ENCODE measurements at regions not wholly inside any gene's neighbourhood (a gene's known extent, or its start where the extent isn't known, plus 50 kb on each side); places are given as distances from the start of the nearest gene placed in this dataset.
"Not testable (repeated sequence)": the region's sequence is repeated elsewhere in the genome, so short reads cannot be mapped to it uniquely, and the experiment has no call there.

DNA sequence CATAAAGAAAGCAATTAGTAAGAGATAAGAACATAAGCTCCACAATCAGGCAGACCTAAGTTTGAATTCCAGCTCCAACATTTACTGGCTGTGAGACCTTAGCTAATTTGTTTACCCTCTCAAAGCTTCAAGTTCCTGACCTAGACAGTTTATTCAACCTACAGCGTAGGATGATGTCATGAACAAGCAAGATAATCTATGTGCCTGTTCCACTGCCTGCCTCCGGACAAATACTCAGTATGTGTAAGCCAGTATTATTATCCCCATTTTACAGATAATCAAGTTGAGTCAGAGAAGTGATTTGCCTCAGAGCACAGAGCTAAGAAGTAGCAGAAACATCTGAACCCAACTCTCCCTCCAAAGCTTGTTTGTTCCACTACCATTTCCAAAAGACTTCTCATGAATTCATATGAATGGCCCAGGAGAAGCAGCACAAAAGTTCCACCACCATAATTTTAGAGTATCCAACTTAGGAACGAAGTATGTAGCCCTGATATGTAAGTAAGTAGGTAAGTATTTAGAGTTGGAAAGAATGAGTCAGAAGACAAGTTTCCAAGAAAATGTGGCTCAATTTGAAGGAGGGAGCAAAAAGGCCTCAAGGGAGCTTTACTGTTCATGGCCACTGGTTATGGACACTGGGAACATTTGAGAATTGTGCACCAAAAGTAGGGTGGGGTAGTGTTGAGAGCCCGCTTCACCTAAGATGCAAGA is 398.2 kb downstream of the NFIB start:
- no peak for DNase-seq (ENCODE audit: low spot score)
- H3K27ac ChIP-seq, result peak overlapping the region; percentile 53 to 82
- no peak overlapping the region for H3K4me3 ChIP-seq
- TF ChIP-seq, protein P1, sequence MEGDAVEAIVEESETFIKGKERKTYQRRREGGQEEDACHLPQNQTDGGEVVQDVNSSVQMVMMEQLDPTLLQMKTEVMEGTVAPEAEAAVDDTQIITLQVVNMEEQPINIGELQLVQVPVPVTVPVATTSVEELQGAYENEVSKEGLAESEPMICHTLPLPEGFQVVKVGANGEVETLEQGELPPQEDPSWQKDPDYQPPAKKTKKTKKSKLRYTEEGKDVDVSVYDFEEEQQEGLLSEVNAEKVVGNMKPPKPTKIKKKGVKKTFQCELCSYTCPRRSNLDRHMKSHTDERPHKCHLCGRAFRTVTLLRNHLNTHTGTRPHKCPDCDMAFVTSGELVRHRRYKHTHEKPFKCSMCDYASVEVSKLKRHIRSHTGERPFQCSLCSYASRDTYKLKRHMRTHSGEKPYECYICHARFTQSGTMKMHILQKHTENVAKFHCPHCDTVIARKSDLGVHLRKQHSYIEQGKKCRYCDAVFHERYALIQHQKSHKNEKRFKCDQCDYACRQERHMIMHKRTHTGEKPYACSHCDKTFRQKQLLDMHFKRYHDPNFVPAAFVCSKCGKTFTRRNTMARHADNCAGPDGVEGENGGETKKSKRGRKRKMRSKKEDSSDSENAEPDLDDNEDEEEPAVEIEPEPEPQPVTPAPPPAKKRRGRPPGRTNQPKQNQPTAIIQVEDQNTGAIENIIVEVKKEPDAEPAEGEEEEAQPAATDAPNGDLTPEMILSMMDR (IDR thresholded peaks at IDR 0.05), result no peak

DNA sequence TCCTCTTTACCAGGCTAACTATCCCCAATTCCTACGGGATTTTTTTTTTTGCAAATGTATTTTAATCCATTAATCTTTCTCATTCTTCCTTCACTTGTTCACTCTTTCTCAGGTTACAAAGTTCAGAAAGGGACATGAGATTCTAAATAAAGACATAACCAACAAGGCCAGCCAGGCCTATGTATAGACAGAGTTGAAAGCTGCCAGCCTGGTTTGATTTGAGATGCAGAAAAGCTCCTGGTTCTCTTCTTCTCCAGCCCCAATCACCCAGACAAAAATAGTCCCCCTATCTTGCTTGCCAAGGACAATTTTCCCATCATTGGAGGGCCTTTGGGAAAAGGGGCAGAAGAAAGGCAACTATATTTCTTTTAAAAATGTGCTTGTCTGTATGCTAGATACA is 398.8 kb downstream of the NFIB start:
- no peak for DNase-seq (ENCODE audit: low spot score)
- peak overlapping the region; percentile 53 to 82 for H3K27ac ChIP-seq
- H3K4me3 ChIP-seq, result no peak overlapping the region
- TF ChIP-seq, protein P1 (IDR thresholded peaks at IDR 0.05), result no peak

DNA sequence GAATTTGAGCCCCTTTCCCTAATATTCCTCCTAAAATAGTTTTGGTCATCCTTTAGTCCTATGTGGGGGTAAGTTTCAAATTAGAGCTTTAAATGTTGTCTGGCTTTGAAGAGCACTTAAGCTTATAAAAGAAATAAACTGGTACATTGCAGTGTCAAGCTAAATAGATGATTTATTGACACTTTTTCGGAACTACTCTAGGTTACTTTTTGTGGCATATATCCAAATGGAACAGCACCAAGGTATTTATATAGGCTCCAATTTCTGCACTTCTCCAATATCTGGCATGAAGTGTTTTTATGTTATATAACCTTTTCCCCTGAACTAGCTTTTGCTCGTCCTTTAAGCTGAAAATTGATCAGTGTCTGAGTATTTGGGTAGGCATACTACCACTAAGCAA is 402.5 kb downstream of the NFIB start:
- no peak overlapping the region for H3K4me3 ChIP-seq
- no peak overlapping the region for H3K27ac ChIP-seq
- DNase-seq (ENCODE audit: low spot score), result no peak
- TF ChIP-seq, protein P1 (IDR thresholded peaks at IDR 0.05), result no peak

DNA sequence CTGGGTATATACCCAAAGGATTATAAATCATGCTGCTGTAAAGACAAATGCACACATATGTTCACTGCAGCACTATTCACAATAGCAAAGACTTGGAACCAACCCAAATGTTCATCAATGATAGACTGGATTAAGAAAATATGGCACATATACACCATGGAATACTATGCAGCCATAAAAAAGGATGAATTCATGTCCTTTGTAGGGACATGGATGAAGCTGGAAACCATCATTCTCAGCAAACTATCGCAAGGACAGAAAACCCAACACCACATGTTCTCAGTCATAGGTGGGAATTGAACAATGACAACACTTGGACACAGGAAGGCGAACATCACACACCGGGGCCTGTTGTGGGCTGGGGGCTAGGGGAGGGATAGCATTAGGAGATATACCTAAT is 406.1 kb downstream of the NFIB start:
- not testable (repeated sequence) for H3K4me3 ChIP-seq; DNase-seq (ENCODE audit: low spot score); H3K27ac ChIP-seq

DNA sequence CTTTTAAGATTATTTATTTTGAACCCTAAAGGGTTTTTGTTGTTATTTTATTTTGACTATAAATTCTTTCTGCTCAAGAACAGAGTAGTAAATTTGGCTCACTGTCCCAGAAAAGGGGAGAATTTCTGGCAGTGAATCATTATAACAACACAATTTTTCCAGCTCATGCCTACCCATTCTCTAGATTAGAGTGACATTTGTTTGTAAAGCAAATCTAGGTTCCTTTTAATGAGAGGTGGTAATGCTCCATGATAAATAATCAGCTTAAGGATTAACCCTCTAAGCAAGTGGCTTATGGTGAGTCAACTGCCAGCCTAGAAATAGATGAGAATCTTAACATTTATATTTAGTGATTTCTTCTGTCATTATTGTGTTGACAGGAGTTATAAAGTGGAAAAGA is 409.2 kb downstream of the NFIB start:
- TF ChIP-seq, protein P1 (IDR thresholded peaks at IDR 0.05), result no peak
- H3K4me3 ChIP-seq, result no peak overlapping the region
- no peak for DNase-seq (ENCODE audit: low spot score)
- H3K27ac ChIP-seq, result peak overlapping the region; percentile 27 to 57

DNA sequence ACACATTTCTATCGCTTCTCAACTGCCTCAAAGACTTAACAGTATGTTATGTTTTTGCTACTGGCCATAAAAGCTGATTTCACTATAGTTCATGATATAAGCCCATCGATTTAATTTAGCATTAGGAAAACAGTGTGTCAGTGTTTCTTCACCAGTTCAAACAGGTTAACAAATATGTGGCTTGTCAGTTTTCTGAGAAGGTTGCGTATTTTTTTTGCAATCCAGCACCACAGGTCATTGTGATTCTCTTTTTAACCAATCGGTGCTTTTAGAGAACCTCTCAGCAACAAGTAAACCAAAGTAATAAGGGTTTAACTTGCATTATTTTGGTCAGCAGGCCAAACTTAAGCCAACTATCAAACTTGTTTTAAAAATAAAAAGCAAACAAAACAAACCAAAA is 409.6 kb downstream of the NFIB start:
- Histone ChIP-seq H3K27ac (peak overlapping the region; percentile 36 to 57), H3K4me3 (no peak overlapping the region)
- no peak for DNase-seq (ENCODE audit: low spot score)
- TF ChIP-seq, protein P1 (IDR thresholded peaks at IDR 0.05), result no peak

DNA sequence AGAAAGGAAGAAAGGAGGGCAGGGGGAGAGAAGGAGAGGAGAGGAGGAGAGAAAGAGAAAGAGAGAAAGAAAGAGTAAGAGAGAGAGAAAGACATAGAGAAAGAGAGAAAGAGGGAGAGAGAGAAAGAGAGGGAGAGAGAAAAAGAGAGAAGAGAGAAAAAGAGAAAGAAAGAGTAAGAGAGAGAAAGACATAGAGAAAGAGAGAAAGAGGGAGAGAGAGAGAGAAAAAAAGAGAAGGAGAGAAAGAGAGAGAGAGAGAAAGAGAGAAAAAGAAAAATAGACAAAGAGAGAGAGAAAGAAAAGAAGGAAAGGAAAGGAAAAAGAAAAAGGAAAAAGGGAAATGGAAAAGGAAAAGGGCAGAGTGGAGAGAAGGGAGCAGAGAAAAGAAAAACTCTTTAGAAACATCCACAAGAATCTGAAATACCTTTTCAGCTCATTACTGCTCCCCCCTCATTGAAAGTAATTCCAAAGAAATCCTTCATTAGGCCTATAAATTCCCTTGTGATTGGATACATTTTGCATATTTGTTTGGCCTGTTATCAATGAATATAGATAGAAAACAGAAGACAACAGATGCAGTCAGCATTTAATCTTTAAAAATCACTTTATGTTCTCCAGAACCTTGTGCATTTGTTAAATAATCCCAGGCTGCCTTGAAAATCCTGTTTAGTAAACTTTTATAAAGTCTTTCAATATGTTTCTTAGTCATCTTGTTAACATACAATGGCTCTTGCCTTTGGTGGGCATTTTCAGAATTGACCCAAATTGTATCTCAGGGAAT is 411.5 kb downstream of the NFIB start:
- Histone ChIP-seq H3K4me3 (no peak overlapping the region), H3K27ac (no peak overlapping the region)
- TF ChIP-seq, protein P1 (IDR thresholded peaks at IDR 0.05), result no peak
- no peak for DNase-seq (ENCODE audit: low spot score)
